ENCODE measurements at regions not wholly inside any gene's neighbourhood (a gene's known extent, or its start where the extent isn't known, plus 50 kb on each side); places are given as distances from the start of the nearest gene placed in this dataset.
"Not testable (repeated sequence)": the region's sequence is repeated elsewhere in the genome, so short reads cannot be mapped to it uniquely, and the experiment has no call there.

GRCh38 chr3:112765531-112765930, 81.1 kb downstream of the CD200R1L start:
- peaks cover 15% of the 10 kb centered on the region for H3K4me1 Mint-ChIP-seq

GRCh38 chr3:112763258-112763657, 83.4 kb downstream of the CD200R1L start:
- no peak for ATAC-seq

More at GRCh38 chr3:112765531-112765930, 81.1 kb downstream of the CD200R1L start:
- H3K9me3 Mint-ChIP-seq = no peaks in the 10 kb centered on the region
- no peak for DNase-seq
- H3K27ac Mint-ChIP-seq = no peak overlapping the region
- ATAC-seq = no peak
- H3K4me3 Mint-ChIP-seq = no peak overlapping the region
- no peaks in the 10 kb centered on the region for H3K27me3 Mint-ChIP-seq
- H3K36me3 Mint-ChIP-seq (ENCODE audit: low read depth) = no peaks in the 10 kb centered on the region

GRCh38 chr3:112761062-112761638, 85.5 kb downstream of the CD200R1L start:
- ATAC-seq (no peak), DNase-seq (no peak)
- Mint-ChIP-seq H3K9me3 (peaks cover 8% of the 10 kb centered on the region), H3K36me3 (ENCODE audit: low read depth) (peaks cover 4% of the 10 kb centered on the region), H3K4me1 (no peaks in the 10 kb centered on the region), H3K27ac (no peak overlapping the region), H3K4me3 (no peak overlapping the region), H3K27me3 (no peaks in the 10 kb centered on the region)

More at GRCh38 chr3:112763258-112763657, 83.4 kb downstream of the CD200R1L start:
- no peak for DNase-seq
- H3K4me3 Mint-ChIP-seq = no peak overlapping the region
- H3K36me3 Mint-ChIP-seq (ENCODE audit: low read depth) = no peaks in the 10 kb centered on the region
- H3K27ac Mint-ChIP-seq = no peak overlapping the region
- peaks cover 2% of the 10 kb centered on the region for H3K4me1 Mint-ChIP-seq
- H3K9me3 Mint-ChIP-seq = no peaks in the 10 kb centered on the region
- no peaks in the 10 kb centered on the region for H3K27me3 Mint-ChIP-seq

- no peak for ATAC-seq
- H3K9me3 Mint-ChIP-seq = peaks cover 11% of the 10 kb centered on the region
- H3K36me3 Mint-ChIP-seq (ENCODE audit: low read depth) = peaks cover 5% of the 10 kb centered on the region
- H3K4me3 Mint-ChIP-seq = no peak overlapping the region
- no peak overlapping the region for H3K27ac Mint-ChIP-seq
- no peak for DNase-seq
- no peaks in the 10 kb centered on the region for H3K4me1 Mint-ChIP-seq
- H3K27me3 Mint-ChIP-seq = no peaks in the 10 kb centered on the region
Observed at GRCh38 chr3:112759681-112760080, 87.0 kb downstream of the CD200R1L start.

GRCh38 chr3:112759210-112759609, 87.5 kb downstream of the CD200R1L start:
- Mint-ChIP-seq H3K36me3 (ENCODE audit: low read depth) (peaks cover 5% of the 10 kb centered on the region), H3K4me1 (no peaks in the 10 kb centered on the region), H3K27ac (no peak overlapping the region), H3K27me3 (no peaks in the 10 kb centered on the region), H3K9me3 (peaks cover 11% of the 10 kb centered on the region), H3K4me3 (no peak overlapping the region)
- DNase-seq (no peak), ATAC-seq (no peak)

GRCh38 chr3:112757197-112757596, 89.5 kb downstream of the CD200R1L start:
- Mint-ChIP-seq H3K36me3 (ENCODE audit: low read depth) (peaks cover 5% of the 10 kb centered on the region), H3K4me1 (no peaks in the 10 kb centered on the region), H3K27me3 (peaks cover 2% of the 10 kb centered on the region), H3K9me3 (peaks cover 11% of the 10 kb centered on the region), H3K27ac (no peak overlapping the region), H3K4me3 (no peak overlapping the region)
- ATAC-seq (no peak), DNase-seq (no peak)

GRCh38 chr3:112755845-112756613, 90.6 kb downstream of the CD200R1L start:
- DNase-seq = no peak
- H3K36me3 Mint-ChIP-seq (ENCODE audit: low read depth) = peaks cover 5% of the 10 kb centered on the region
- peaks cover 2% of the 10 kb centered on the region for H3K27me3 Mint-ChIP-seq
- H3K4me3 Mint-ChIP-seq = no peak overlapping the region
- no peak for ATAC-seq
- H3K9me3 Mint-ChIP-seq = peaks cover 11% of the 10 kb centered on the region
- H3K4me1 Mint-ChIP-seq = no peaks in the 10 kb centered on the region
- H3K27ac Mint-ChIP-seq = no peak overlapping the region

GRCh38 chr3:112755046-112755445, 91.6 kb downstream of the CD200R1L start:
- H3K4me3 Mint-ChIP-seq; ATAC-seq; H3K36me3 Mint-ChIP-seq (ENCODE audit: low read depth); H3K27ac Mint-ChIP-seq; H3K4me1 Mint-ChIP-seq; H3K27me3 Mint-ChIP-seq; DNase-seq: not testable (repeated sequence)
- peaks cover 11% of the 10 kb centered on the region for H3K9me3 Mint-ChIP-seq

GRCh38 chr3:112751564-112752512, 94.8 kb downstream of the CD200R1L start:
- H3K4me1 Mint-ChIP-seq = no peaks in the 10 kb centered on the region
- DNase-seq = no peak

GRCh38 chr3:112751061-112751460, 95.6 kb downstream of the CD200R1L start:
- H3K36me3 Mint-ChIP-seq (ENCODE audit: low read depth) = peaks cover under 1% of the 10 kb centered on the region
- peaks cover 1% of the 10 kb centered on the region for H3K9me3 Mint-ChIP-seq
- H3K27ac Mint-ChIP-seq = no peak overlapping the region
- no peak for ATAC-seq
- H3K4me1 Mint-ChIP-seq = no peaks in the 10 kb centered on the region
- H3K27me3 Mint-ChIP-seq = peaks cover 2% of the 10 kb centered on the region
- DNase-seq = no peak
- H3K4me3 Mint-ChIP-seq = no peak overlapping the region

More at GRCh38 chr3:112751564-112752512, 94.8 kb downstream of the CD200R1L start:
- no peak overlapping the region for H3K4me3 Mint-ChIP-seq
- peaks cover 2% of the 10 kb centered on the region for H3K27me3 Mint-ChIP-seq
- ATAC-seq = no peak
- H3K9me3 Mint-ChIP-seq = peaks cover 7% of the 10 kb centered on the region
- peaks cover 4% of the 10 kb centered on the region for H3K36me3 Mint-ChIP-seq (ENCODE audit: low read depth)
- no peak overlapping the region for H3K27ac Mint-ChIP-seq

- Mint-ChIP-seq H3K27me3 (no peaks in the 10 kb centered on the region), H3K4me1 (no peaks in the 10 kb centered on the region), H3K9me3 (no peaks in the 10 kb centered on the region), H3K27ac (no peak overlapping the region), H3K36me3 (ENCODE audit: low read depth) (no peaks in the 10 kb centered on the region), H3K4me3 (no peak overlapping the region)
- ATAC-seq (no peak), DNase-seq (no peak)
Observed at GRCh38 chr3:112747624-112748023, 99.0 kb downstream of the CD200R1L start.

GRCh38 chr3:112746675-112747280, 99.9 kb downstream of the CD200R1L start:
- Mint-ChIP-seq H3K27ac (no peak overlapping the region), H3K4me3 (no peak overlapping the region), H3K27me3 (no peaks in the 10 kb centered on the region), H3K36me3 (ENCODE audit: low read depth) (no peaks in the 10 kb centered on the region), H3K9me3 (no peaks in the 10 kb centered on the region), H3K4me1 (peaks cover under 1% of the 10 kb centered on the region)
- no peak for ATAC-seq
- no peak for DNase-seq

- Mint-ChIP-seq H3K27ac (no peak overlapping the region), H3K27me3 (no peaks in the 10 kb centered on the region), H3K4me1 (peaks cover 8% of the 10 kb centered on the region), H3K4me3 (no peak overlapping the region), H3K9me3 (no peaks in the 10 kb centered on the region), H3K36me3 (ENCODE audit: low read depth) (no peaks in the 10 kb centered on the region)
- ATAC-seq = no peak
- no peak for DNase-seq
Observed at GRCh38 chr3:112745567-112746248, 101.0 kb downstream of the CD200R1L start.

Data from activated naive CD8-positive, alpha-beta T cell treated with anti-CD3 and anti-CD28 coated beads, Interleukin-2, amount 50 U/mL, for 24 hours (primary cell).